ENCODE measurements at regions not wholly inside any gene's neighbourhood (a gene's known extent, or its start where the extent isn't known, plus 50 kb on each side); places are given as distances from the start of the nearest gene placed in this dataset.

- no peak for TF ChIP-seq CTCF (IDR thresholded peaks at IDR 0.05)
- TF ChIP-seq POLR2AphosphoS5 (IDR thresholded peaks at IDR 0.05), result no peak
- TF ChIP-seq POLR2A (IDR thresholded peaks at IDR 0.05), result no peak
Measured at GRCh38 chr21:33980276-33980916, 64.8 kb upstream of the ATP5PO start.
